ENCODE measurements at regions not wholly inside any gene's neighbourhood (a gene's known extent, or its start where the extent isn't known, plus 50 kb on each side); places are given as distances from the start of the nearest gene placed in this dataset.

DNA sequence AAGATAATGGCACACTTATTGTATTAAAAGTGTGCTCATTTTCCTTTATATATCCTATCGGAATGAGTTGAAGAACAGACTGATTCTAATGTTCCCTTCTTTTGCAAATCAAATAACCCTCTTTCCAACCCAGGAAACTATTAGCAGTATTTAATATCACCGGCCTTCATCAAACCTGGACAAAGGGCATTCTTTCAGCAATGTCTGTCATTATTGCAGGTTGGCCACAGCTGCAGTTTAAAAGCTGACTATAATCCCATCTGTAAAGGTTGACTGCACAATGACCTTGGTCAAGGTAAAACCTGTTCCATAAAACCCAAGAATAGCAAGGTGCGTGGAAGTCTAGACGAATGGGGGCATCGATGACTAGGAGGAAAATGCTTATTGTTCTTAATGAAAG, 472.3 kb upstream of the SOX5 start (continued):
- TF ChIP-seq HES2 (IDR thresholded peaks at IDR 0.05): no peak
- TF ChIP-seq EHMT2 (IDR thresholded peaks at IDR 0.05; ENCODE audit: low read depth): no peak
- no peak for TF ChIP-seq TP53 (CRISPR knock-in tag; IDR thresholded peaks at IDR 0.05)

DNA sequence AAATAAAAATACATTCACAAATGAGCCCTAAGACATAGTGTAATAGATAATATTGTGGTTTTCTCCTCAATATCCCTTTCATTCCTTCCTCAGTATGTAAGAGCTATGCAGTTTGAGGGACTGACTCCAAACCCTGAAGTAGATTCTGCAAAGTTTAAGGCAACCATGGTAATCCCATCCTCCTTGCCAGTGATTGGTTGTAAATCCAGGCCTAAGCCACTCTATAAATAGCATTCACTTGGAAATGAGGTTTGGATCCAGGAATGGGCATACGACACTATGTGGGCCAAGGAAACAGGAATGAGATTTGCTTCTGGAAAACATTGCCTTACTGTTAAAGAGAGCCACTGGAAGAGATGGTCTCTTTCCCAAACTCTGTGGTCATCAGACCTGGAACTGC, 468.7 kb upstream of the SOX5 start:
- H3K9me3 ChIP-seq: no peaks in the 10 kb centered on the region
- 0% methylated on average over 1 of the region's 1 CpG for WGBS (ENCODE audit: missing lambda C conversion rate)
- no peak for FAIRE-seq
- ChIA-PET POLR2A (no interaction called here), CTCF (no interaction called here)
- H3K4me2 ChIP-seq: no peak overlapping the region
- H3K4me1 ChIP-seq: no peaks in the 10 kb centered on the region
- H3K27ac ChIP-seq: no peak overlapping the region
- DNase-seq (ENCODE audit: low read depth in 1 of 2, low spot score in 1 of 2): no peak
- no peak for ATAC-seq
- TF ChIP-seq RAD21 (conservative IDR thresholded peaks at IDR 0.05 in 1 of 2, IDR thresholded peaks at IDR 0.05 in 1 of 2) (no peak), PHF8 (IDR thresholded peaks at IDR 0.05; ENCODE audit: borderline replicate concordance, low read depth) (no peak), EP300 (IDR thresholded peaks at IDR 0.05) (no peak), NPAS2 (CRISPR knock-in tag; IDR thresholded peaks at IDR 0.05; ENCODE audit: borderline replicate concordance) (no peak), RNF2 (IDR thresholded peaks at IDR 0.05; ENCODE audit: borderline replicate concordance, low read depth) (no peak), EHF (CRISPR knock-in tag; IDR thresholded peaks at IDR 0.05) (no peak), HES2 (IDR thresholded peaks at IDR 0.05) (no peak), ZC3H11A (IDR thresholded peaks at IDR 0.05) (no peak), POLR2AphosphoS2 (conservative IDR thresholded peaks at IDR 0.05; ENCODE audit: low read length) (no peak), POLR2A (IDR thresholded peaks at IDR 0.05; ENCODE audit: low read length) (no peak), HDAC2 (IDR thresholded peaks at IDR 0.05) (no peak), ZNF302 (CRISPR knock-in tag; IDR thresholded peaks at IDR 0.05) (no peak), SREBF2 (IDR thresholded peaks at IDR 0.05) (no peak), ZSCAN20 (CRISPR knock-in tag; IDR thresholded peaks at IDR 0.05) (no peak), FOXS1 (CRISPR knock-in tag; IDR thresholded peaks at IDR 0.05) (no peak), HOXB5 (CRISPR knock-in tag; IDR thresholded peaks at IDR 0.05) (no peak)
- TF ChIP-seq, protein P1, sequence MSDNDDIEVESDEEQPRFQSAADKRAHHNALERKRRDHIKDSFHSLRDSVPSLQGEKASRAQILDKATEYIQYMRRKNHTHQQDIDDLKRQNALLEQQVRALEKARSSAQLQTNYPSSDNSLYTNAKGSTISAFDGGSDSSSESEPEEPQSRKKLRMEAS (IDR thresholded peaks at IDR 0.05): no peak
- no peak overlapping the region for H3K4me3 ChIP-seq

GRCh38 chr12:24416423-24417109, 467.1 kb upstream of the SOX5 start:
- ATAC-seq: no peak
- peak; percentile 79 for TF ChIP-seq MAFK (IDR thresholded peaks at IDR 0.05; ENCODE audit: partially characterized antibody)
- no peak for TF ChIP-seq TP53 (CRISPR knock-in tag; IDR thresholded peaks at IDR 0.05)
- no peak for TF ChIP-seq USF2 (IDR thresholded peaks at IDR 0.05)
- no peaks in the 10 kb centered on the region for H3K9me3 ChIP-seq
- no peak for FAIRE-seq
- CTCF ChIA-PET: interaction anchor here (0.6 kb wide), 1 partner anchor 195 kb away, joined by 3 read pairs; no protein-coding TSS in a partner anchor
- WGBS (ENCODE audit: missing lambda C conversion rate): 24% methylated on average over 7 of the region's 7 CpGs
- POLR2A ChIA-PET: no interaction called here
- H3K27ac ChIP-seq: no peak overlapping the region
- no peak for DNase-seq (ENCODE audit: low read depth in 1 of 2, low spot score in 1 of 2)
- no peaks in the 10 kb centered on the region for H3K4me1 ChIP-seq
- H3K4me3 ChIP-seq: no peak overlapping the region
- no peak overlapping the region for H3K4me2 ChIP-seq

- Histone ChIP-seq H3K4me3 (no peak overlapping the region), H3K27ac (no peak overlapping the region), H3K4me1 (no peaks in the 10 kb centered on the region), H3K9me3 (no peaks in the 10 kb centered on the region), H3K4me2 (no peak overlapping the region)
- POLR2A ChIA-PET: no interaction called here
- WGBS (ENCODE audit: missing lambda C conversion rate): 48% methylated on average over 6 of the region's 6 CpGs
- DNase-seq (ENCODE audit: low read depth in 1 of 2, low spot score in 1 of 2) (no peak), FAIRE-seq (no peak), ATAC-seq (no peak)
- CTCF ChIA-PET: no interaction called here
- TF ChIP-seq HDAC2 (IDR thresholded peaks at IDR 0.05) (no peak), USF2 (IDR thresholded peaks at IDR 0.05) (no peak), SREBF2 (IDR thresholded peaks at IDR 0.05) (no peak)
- TF ChIP-seq, protein P2, sequence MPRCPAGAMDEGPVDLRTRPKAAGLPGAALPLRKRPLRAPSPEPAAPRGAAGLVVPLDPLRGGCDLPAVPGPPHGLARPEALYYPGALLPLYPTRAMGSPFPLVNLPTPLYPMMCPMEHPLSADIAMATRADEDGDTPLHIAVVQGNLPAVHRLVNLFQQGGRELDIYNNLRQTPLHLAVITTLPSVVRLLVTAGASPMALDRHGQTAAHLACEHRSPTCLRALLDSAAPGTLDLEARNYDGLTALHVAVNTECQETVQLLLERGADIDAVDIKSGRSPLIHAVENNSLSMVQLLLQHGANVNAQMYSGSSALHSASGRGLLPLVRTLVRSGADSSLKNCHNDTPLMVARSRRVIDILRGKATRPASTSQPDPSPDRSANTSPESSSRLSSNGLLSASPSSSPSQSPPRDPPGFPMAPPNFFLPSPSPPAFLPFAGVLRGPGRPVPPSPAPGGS (IDR thresholded peaks at IDR 0.05): no peak
- TF ChIP-seq, protein P3, sequence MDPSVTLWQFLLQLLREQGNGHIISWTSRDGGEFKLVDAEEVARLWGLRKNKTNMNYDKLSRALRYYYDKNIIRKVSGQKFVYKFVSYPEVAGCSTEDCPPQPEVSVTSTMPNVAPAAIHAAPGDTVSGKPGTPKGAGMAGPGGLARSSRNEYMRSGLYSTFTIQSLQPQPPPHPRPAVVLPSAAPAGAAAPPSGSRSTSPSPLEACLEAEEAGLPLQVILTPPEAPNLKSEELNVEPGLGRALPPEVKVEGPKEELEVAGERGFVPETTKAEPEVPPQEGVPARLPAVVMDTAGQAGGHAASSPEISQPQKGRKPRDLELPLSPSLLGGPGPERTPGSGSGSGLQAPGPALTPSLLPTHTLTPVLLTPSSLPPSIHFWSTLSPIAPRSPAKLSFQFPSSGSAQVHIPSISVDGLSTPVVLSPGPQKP (IDR thresholded peaks at IDR 0.05; ENCODE audit: low read depth, low read length): no peak
- TF ChIP-seq, protein P4, sequence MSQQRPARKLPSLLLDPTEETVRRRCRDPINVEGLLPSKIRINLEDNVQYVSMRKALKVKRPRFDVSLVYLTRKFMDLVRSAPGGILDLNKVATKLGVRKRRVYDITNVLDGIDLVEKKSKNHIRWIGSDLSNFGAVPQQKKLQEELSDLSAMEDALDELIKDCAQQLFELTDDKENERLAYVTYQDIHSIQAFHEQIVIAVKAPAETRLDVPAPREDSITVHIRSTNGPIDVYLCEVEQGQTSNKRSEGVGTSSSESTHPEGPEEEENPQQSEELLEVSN (IDR thresholded peaks at IDR 0.05; ENCODE audit: borderline replicate concordance, low read depth): no peak
- TF ChIP-seq, protein P5, sequence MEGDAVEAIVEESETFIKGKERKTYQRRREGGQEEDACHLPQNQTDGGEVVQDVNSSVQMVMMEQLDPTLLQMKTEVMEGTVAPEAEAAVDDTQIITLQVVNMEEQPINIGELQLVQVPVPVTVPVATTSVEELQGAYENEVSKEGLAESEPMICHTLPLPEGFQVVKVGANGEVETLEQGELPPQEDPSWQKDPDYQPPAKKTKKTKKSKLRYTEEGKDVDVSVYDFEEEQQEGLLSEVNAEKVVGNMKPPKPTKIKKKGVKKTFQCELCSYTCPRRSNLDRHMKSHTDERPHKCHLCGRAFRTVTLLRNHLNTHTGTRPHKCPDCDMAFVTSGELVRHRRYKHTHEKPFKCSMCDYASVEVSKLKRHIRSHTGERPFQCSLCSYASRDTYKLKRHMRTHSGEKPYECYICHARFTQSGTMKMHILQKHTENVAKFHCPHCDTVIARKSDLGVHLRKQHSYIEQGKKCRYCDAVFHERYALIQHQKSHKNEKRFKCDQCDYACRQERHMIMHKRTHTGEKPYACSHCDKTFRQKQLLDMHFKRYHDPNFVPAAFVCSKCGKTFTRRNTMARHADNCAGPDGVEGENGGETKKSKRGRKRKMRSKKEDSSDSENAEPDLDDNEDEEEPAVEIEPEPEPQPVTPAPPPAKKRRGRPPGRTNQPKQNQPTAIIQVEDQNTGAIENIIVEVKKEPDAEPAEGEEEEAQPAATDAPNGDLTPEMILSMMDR (IDR thresholded peaks at IDR 0.05): no peak
Observed at GRCh38 chr12:24415934-24416333, 466.5 kb upstream of the SOX5 start.
